SK-N-SH (cell line): ENCODE measurements at regions not wholly inside any gene's neighbourhood (a gene's known extent, or its start where the extent isn't known, plus 50 kb on each side); places are given as distances from the start of the nearest gene placed in this dataset.

Source experiments
- CTCF ChIA-PET: fragments of 300-600, 350-600 bp; formaldehyde crosslinking; extraction: SDS; loops from one replicate; lab custom pipeline; 2021; lab: Yijun Ruan, JAX
- POLR2A ChIA-PET: fragments of 350-600 bp; sonication (Branson Sonifier 250); formaldehyde crosslinking; extraction: SDS; loops from one replicate; lab custom pipeline; 2020; ENCODE audit warnings: antibody characterized with exemption, inconsistent platforms; lab: Yijun Ruan, JAX
- DNase-seq: peaks from one replicate; pipeline ENCODE4 v3.0.0; 2012
- H2AFZ ChIP-seq: fragments of 200-600 bp; sonication (generic); 2 replicates; pipeline ENCODE4 v1.8.1; 2016; ENCODE audit warnings: antibody characterized with exemption, mild to moderate bottlenecking, low read depth
- H3F3A ChIP-seq: fragments of 200-600 bp; sonication (generic); replicated peaks from 2 replicates; pipeline ENCODE3; 2016; ENCODE audit warnings: antibody characterized with exemption, mild to moderate bottlenecking; ENCODE audit not compliant: insufficient read depth
- H3K27ac ChIP-seq, 2 experiments: fragments of 200-500 bp in 1 of 2; fragments of 200-600 bp in 1 of 2; sonication (Bioruptor generic) in 1 of 2; sonication (generic), shearing (Covaris generic) in 1 of 2; 2 replicates each; pipeline versions ENCODE4 v1.5.1 to v1.6.1; 2014 to 2016; ENCODE audit warnings: low read depth in 2 of 2, inconsistent platforms in 1 of 2, low read length in 1 of 2, mild to moderate bottlenecking in 1 of 2, mixed read lengths in 1 of 2
- H3K27me3 ChIP-seq: fragments of 200-600 bp; sonication (generic), shearing (Covaris generic); 2 replicates; pipeline ENCODE4 v1.6.1; 2016; ENCODE audit warnings: mixed run types; ENCODE audit not compliant: insufficient read depth
- H3K36me3 ChIP-seq, 2 experiments: fragments of 200-500 bp in 1 of 2; fragments of 200-600 bp in 1 of 2; sonication (Bioruptor generic) in 1 of 2; sonication (generic) in 1 of 2; replicated peaks in 1 of 2; 2 replicates each; pipeline versions ENCODE3 to v1.5.1; 2014 to 2016; ENCODE audit warnings: low read length in 1 of 2, mild to moderate bottlenecking in 1 of 2; ENCODE audit not compliant: insufficient read depth in 2 of 2, control insufficient read depth in 1 of 2
- H3K4me1 ChIP-seq, 2 experiments: fragments of 200-500 bp in 1 of 2; fragments of 200-600 bp in 1 of 2; sonication (Bioruptor generic) in 1 of 2; sonication (generic), shearing (Covaris generic) in 1 of 2; 2 replicates each; pipeline versions ENCODE4 v1.5.1 to v1.6.1; 2014 to 2016; ENCODE audit warnings: low read depth in 1 of 2, low read length in 1 of 2, mixed run types in 1 of 2; ENCODE audit not compliant: insufficient read depth in 2 of 2, control insufficient read depth in 1 of 2
- H3K4me2 ChIP-seq: fragments of 200-600 bp; sonication (generic), shearing (Covaris generic); 2 replicates; pipeline ENCODE4 v1.6.1; 2017; ENCODE audit warnings: mixed run types
- H3K4me3 ChIP-seq, 2 experiments: fragments of 200-500 bp in 1 of 2; fragments of 200-600 bp in 1 of 2; sonication (Bioruptor generic) in 1 of 2; sonication (generic), shearing (Covaris generic) in 1 of 2; 2 replicates each; pipeline versions ENCODE4 v1.5.1 to v1.8.1; 2014 to 2016; ENCODE audit warnings: low read depth in 2 of 2, inconsistent platforms in 1 of 2, low read length in 1 of 2, mild to moderate bottlenecking in 1 of 2, mixed read lengths in 1 of 2, moderate library complexity in 1 of 2
- H3K79me2 ChIP-seq: fragments of 200-600 bp; sonication (generic); 2 replicates; pipeline ENCODE4 v1.8.1; 2017; ENCODE audit warnings: mild to moderate bottlenecking; ENCODE audit not compliant: insufficient read depth
- H3K9ac ChIP-seq: fragments of 200-600 bp; sonication (generic); 2 replicates; pipeline ENCODE4 v1.6.1; 2017; ENCODE audit warnings: mixed run types
- H3K9me2 ChIP-seq: fragments of 200-600 bp; sonication (generic); 2 replicates; pipeline ENCODE4 v1.6.1; 2017; ENCODE audit warnings: mixed run types
- H3K9me3 ChIP-seq: fragments of 200-600 bp; sonication (generic); 2 replicates; pipeline ENCODE4 v1.6.1; 2017; ENCODE audit warnings: mixed run types, mild to moderate bottlenecking, moderate library complexity
- H4K20me1 ChIP-seq: fragments of 200-600 bp; sonication (generic); 2 replicates; pipeline ENCODE4 v1.6.1; 2017; ENCODE audit warnings: mild to moderate bottlenecking, mixed run types; ENCODE audit not compliant: insufficient read depth
- EZH2phosphoT487 ChIP-seq: fragments of 200-600 bp; sonication (generic); IDR thresholded peaks from 2 replicates; pipeline ENCODE4 v1.6.1; 2017; ENCODE audit warnings: low read depth, mixed run types, mild to moderate bottlenecking, antibody characterized with exemption, moderate library complexity, borderline replicate concordance
- FOXM1 ChIP-seq: IDR thresholded peaks from 2 replicates; pipeline ENCODE4 v1.4.0; 2012; ENCODE audit warnings: low read depth, mild to moderate bottlenecking
- GATA2 ChIP-seq: sonication (generic); formaldehyde crosslinking; IDR thresholded peaks from 2 replicates; pipeline ENCODE4 v1.5.0; 2020; ENCODE audit warnings: mild to moderate bottlenecking, missing genetic modification reagents
- JUND ChIP-seq: IDR thresholded peaks from 2 replicates; pipeline ENCODE4 v1.4.0; 2012
- MAX ChIP-seq: IDR thresholded peaks from 2 replicates; pipeline ENCODE4 v1.4.0; 2012; ENCODE audit warnings: low read depth
- MEF2A ChIP-seq: IDR thresholded peaks from 2 replicates; pipeline ENCODE4 v1.4.0; 2012; ENCODE audit warnings: low read depth, borderline replicate concordance
- MXI1 ChIP-seq: IDR thresholded peaks from 2 replicates; pipeline ENCODE4 v1.6.1; 2012; ENCODE audit warnings: mild to moderate bottlenecking, low read depth, low read length, improper control_type of control experiment
- NRF1 ChIP-seq: IDR thresholded peaks from 2 replicates; pipeline ENCODE4 v1.6.1; 2012; ENCODE audit warnings: low read depth, mild to moderate bottlenecking, low read length
- RCOR1 ChIP-seq: fragments of 150-350 bp; IDR thresholded peaks from 2 replicates; pipeline ENCODE4 v1.6.1; 2017; ENCODE audit warnings: antibody characterized with exemption, low read length
- RFX5 ChIP-seq: IDR thresholded peaks from 2 replicates; pipeline ENCODE4 v1.6.1; 2012; ENCODE audit warnings: mild to moderate bottlenecking, improper control_type of control experiment, low read length
- RXRA ChIP-seq: IDR thresholded peaks from 2 replicates; pipeline ENCODE4 v1.4.0; 2012; ENCODE audit warnings: low read depth, mild to moderate bottlenecking, borderline replicate concordance
- SMC3 ChIP-seq: IDR thresholded peaks from 2 replicates; pipeline ENCODE4 v1.6.1; 2012; ENCODE audit warnings: low read depth, low read length, improper control_type of control experiment
- TAF1 ChIP-seq: IDR thresholded peaks from 2 replicates; pipeline ENCODE4 v1.6.1; 2012; ENCODE audit warnings: low read depth, mild to moderate bottlenecking, low read length, moderate library complexity, borderline replicate concordance
- WGBS: methylation state at CpG from one replicate; pipeline ENCODE4 v1.1.6; 2017; ENCODE audit warnings: low lambda C conversion rate; 5-methylcytosine and 5-hydroxymethylcytosine counted together
- TF ChIP-seq, protein P1 (sequence below): IDR thresholded peaks from 2 replicates; pipeline ENCODE4 v1.6.1; 2012; ENCODE audit warnings: mild to moderate bottlenecking, low read depth, low read length, moderate library complexity
- TF ChIP-seq, protein P2 (sequence below): IDR thresholded peaks from 2 replicates; pipeline ENCODE4; 2012
- TF ChIP-seq, protein P3 (sequence below): fragments of 150-350 bp; IDR thresholded peaks from 2 replicates; pipeline ENCODE4 v1.6.1; 2016; ENCODE audit warnings: mild to moderate bottlenecking, low read depth, low read length

GRCh38 chr4:186852073-186852420 is 128.4 kb upstream of the FAT1 start:
- no peaks in the 10 kb centered on the region for H3K4me1 ChIP-seq
- no peaks in the 10 kb centered on the region for H3K36me3 ChIP-seq
- no peaks in the 10 kb centered on the region for H3F3A ChIP-seq
- H3K4me2 ChIP-seq = no peak overlapping the region
- TF ChIP-seq FOXM1 (no peak), EZH2phosphoT487 (no peak), RXRA (no peak)
- TF ChIP-seq, protein P1, sequence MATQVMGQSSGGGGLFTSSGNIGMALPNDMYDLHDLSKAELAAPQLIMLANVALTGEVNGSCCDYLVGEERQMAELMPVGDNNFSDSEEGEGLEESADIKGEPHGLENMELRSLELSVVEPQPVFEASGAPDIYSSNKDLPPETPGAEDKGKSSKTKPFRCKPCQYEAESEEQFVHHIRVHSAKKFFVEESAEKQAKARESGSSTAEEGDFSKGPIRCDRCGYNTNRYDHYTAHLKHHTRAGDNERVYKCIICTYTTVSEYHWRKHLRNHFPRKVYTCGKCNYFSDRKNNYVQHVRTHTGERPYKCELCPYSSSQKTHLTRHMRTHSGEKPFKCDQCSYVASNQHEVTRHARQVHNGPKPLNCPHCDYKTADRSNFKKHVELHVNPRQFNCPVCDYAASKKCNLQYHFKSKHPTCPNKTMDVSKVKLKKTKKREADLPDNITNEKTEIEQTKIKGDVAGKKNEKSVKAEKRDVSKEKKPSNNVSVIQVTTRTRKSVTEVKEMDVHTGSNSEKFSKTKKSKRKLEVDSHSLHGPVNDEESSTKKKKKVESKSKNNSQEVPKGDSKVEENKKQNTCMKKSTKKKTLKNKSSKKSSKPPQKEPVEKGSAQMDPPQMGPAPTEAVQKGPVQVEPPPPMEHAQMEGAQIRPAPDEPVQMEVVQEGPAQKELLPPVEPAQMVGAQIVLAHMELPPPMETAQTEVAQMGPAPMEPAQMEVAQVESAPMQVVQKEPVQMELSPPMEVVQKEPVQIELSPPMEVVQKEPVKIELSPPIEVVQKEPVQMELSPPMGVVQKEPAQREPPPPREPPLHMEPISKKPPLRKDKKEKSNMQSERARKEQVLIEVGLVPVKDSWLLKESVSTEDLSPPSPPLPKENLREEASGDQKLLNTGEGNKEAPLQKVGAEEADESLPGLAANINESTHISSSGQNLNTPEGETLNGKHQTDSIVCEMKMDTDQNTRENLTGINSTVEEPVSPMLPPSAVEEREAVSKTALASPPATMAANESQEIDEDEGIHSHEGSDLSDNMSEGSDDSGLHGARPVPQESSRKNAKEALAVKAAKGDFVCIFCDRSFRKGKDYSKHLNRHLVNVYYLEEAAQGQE = no peak
- TF ChIP-seq, protein P2, sequence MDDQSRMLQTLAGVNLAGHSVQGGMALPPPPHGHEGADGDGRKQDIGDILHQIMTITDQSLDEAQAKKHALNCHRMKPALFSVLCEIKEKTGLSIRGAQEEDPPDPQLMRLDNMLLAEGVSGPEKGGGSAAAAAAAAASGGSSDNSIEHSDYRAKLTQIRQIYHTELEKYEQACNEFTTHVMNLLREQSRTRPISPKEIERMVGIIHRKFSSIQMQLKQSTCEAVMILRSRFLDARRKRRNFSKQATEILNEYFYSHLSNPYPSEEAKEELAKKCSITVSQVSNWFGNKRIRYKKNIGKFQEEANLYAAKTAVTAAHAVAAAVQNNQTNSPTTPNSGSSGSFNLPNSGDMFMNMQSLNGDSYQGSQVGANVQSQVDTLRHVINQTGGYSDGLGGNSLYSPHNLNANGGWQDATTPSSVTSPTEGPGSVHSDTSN = no peak
- TF ChIP-seq, protein P3, sequence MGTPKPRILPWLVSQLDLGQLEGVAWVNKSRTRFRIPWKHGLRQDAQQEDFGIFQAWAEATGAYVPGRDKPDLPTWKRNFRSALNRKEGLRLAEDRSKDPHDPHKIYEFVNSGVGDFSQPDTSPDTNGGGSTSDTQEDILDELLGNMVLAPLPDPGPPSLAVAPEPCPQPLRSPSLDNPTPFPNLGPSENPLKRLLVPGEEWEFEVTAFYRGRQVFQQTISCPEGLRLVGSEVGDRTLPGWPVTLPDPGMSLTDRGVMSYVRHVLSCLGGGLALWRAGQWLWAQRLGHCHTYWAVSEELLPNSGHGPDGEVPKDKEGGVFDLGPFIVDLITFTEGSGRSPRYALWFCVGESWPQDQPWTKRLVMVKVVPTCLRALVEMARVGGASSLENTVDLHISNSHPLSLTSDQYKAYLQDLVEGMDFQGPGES = no peak
- H2AFZ ChIP-seq = no peak overlapping the region
- H3K27me3 ChIP-seq = no peaks in the 10 kb centered on the region
- no peaks in the 10 kb centered on the region for H3K9me2 ChIP-seq
- H3K27ac ChIP-seq = no peak overlapping the region
- DNase-seq = no peak
- 0 out of 2 replicates have a peak, but pooled peaks cover 5% of the 10 kb centered on the region for H3K9me3 ChIP-seq
- 40% methylated on average over 2 of the region's 2 CpGs for WGBS
- no peak overlapping the region for H3K9ac ChIP-seq
- ChIA-PET CTCF (no interaction called here), POLR2A (no interaction called here)
- no peak overlapping the region for H3K4me3 ChIP-seq
- H4K20me1 ChIP-seq = no peaks in the 10 kb centered on the region
- H3K79me2 ChIP-seq = no peaks in the 10 kb centered on the region

DNA sequence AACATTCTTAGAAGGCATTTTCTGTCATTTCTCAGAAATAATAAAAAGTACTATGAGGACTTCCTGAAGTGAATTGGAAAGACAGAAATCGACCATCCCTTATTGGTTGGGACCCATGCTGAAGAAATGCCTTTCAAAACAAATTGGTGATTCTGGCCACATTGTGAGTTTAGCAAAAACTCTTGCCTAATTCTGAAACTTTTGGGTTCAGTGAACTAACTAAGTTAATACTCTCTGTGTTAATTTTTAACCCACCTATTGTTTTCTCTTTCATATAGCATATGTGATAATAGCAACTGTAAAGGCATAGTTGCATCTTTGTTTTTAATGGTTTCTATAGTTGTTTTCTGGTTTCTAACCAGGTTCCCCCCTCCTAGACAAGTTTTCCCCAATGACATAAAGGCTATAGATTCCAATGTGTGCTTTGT is 129.3 kb upstream of the FAT1 start:
- no peak overlapping the region for H3K27ac ChIP-seq
- no peak overlapping the region for H3K4me2 ChIP-seq
- no peak overlapping the region for H2AFZ ChIP-seq
- H3K9ac ChIP-seq = no peak overlapping the region
- H4K20me1 ChIP-seq = no peaks in the 10 kb centered on the region
- H3K4me3 ChIP-seq = no peak overlapping the region
- CTCF ChIA-PET = no interaction called here
- H3K27me3 ChIP-seq = no peaks in the 10 kb centered on the region
- POLR2A ChIA-PET = no interaction called here
- H3K36me3 ChIP-seq = no peaks in the 10 kb centered on the region
- H3K79me2 ChIP-seq = no peaks in the 10 kb centered on the region
- no peaks in the 10 kb centered on the region for H3K4me1 ChIP-seq
- TF ChIP-seq NRF1 (no peak), MEF2A (no peak), RFX5 (no peak), FOXM1 (no peak), MXI1 (no peak), TAF1 (no peak), JUND (no peak), GATA2 (CRISPR knock-in tag) (no peak), SMC3 (no peak), RCOR1 (no peak), MAX (no peak)
- TF ChIP-seq, protein P2 = no peak
- TF ChIP-seq, protein P3 = no peak
- 0 out of 2 replicates have a peak, but pooled peaks cover 5% of the 10 kb centered on the region for H3K9me3 ChIP-seq
- no peaks in the 10 kb centered on the region for H3F3A ChIP-seq
- no peak for DNase-seq
- 0% methylated on average over 1 of the region's 1 CpG for WGBS
- no peaks in the 10 kb centered on the region for H3K9me2 ChIP-seq
